Activated B cell treated with CpG ODN at 0.5 μM for 24 hours (primary cell): ENCODE measurements at regions not wholly inside any gene's neighbourhood (a gene's known extent, or its start where the extent isn't known, plus 50 kb on each side); places are given as distances from the start of the nearest gene placed in this dataset.
"Not testable (repeated sequence)": the region's sequence is repeated elsewhere in the genome, so short reads cannot be mapped to it uniquely, and the experiment has no call there.

Experiments
- ATAC-seq: fragments of 200-7000 bp; cut with Tn5 transposase; one replicate; pipeline ENCODE4 v1.10.0; 2021; ENCODE audit warnings: low read depth, mild to moderate bottlenecking, moderate library complexity
- CTCF ChIA-PET: fragments of 350-600 bp; sonication (Branson Sonifier 250); formaldehyde crosslinking; loops from one replicate; lab custom pipeline; 2021; ENCODE audit warnings: antibody characterized with exemption; lab: Charles Lee
- POLR2A ChIA-PET: fragments of 350-600 bp; sonication (Branson Sonifier 250); formaldehyde crosslinking; loops from one replicate; lab custom pipeline; 2021; ENCODE audit warnings: antibody characterized with exemption; lab: Charles Lee
- DNase-seq: peaks from one replicate; pipeline ENCODE4 v3.0.0; 2022
- H3K27ac Mint-ChIP-seq: one replicate; pipeline ENCODE4 v1.8.0; 2020; ENCODE audit warnings: mixed read lengths
- H3K27me3 Mint-ChIP-seq: one replicate; pipeline ENCODE4 v1.8.0; 2021; ENCODE audit warnings: mixed read lengths
- H3K36me3 Mint-ChIP-seq: one replicate; pipeline ENCODE4 v1.8.0; 2021; ENCODE audit warnings: low read depth, mixed read lengths
- H3K4me1 Mint-ChIP-seq: one replicate; pipeline ENCODE4 v1.8.0; 2021; ENCODE audit warnings: mixed read lengths
- H3K4me3 Mint-ChIP-seq: one replicate; pipeline ENCODE4 v1.8.0; 2020; ENCODE audit warnings: mild to moderate bottlenecking, mixed read lengths
- H3K9me3 Mint-ChIP-seq: one replicate; pipeline ENCODE4 v1.8.0; 2020; ENCODE audit warnings: mixed read lengths
- CTCF ChIP-seq: fragments of 200-600 bp; IDR thresholded peaks from one replicate; pipeline ENCODE4 v1.8.0; 2022; ENCODE audit warnings: antibody characterized with exemption, mild to moderate bottlenecking
- intact Hi-C: fragments of 100-400 bp; cut with micrococcal nuclease; formaldehyde crosslinking; loops from one replicate; pipeline ENCODE4 v1.15.1; 2024

DNA sequence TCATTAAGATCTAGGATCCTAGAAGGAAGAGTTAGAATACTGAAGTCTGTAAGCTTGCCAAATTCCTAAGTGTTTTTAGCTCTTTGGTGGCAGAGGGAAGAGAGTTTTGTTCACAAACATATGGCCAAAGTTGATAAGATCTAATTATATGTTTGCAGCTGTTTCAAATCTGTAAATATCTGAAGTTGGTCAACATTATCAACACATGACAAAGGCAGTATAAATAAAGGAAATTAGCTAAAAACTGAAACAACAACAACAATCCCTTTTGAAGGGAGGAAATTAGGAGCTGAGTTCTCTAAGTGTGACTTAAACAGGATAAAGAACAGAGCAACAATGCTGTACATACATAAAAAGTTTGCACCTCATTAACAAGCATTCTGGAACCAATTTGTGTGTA lies 208.7 kb downstream of the KCNJ2 start:
- ATAC-seq: no peak

GRCh38 chr17:70379945-70380344 lies 210.6 kb downstream of the KCNJ2 start:
- ChIA-PET POLR2A (no interaction called here), CTCF (no interaction called here)
- no peaks in the 10 kb centered on the region for H3K4me1 Mint-ChIP-seq
- no peaks in the 10 kb centered on the region for H3K9me3 Mint-ChIP-seq
- H3K27me3 Mint-ChIP-seq: no peaks in the 10 kb centered on the region
- intact Hi-C loops: no loop called here
- no peak overlapping the region for H3K4me3 Mint-ChIP-seq
- no peak overlapping the region for H3K27ac Mint-ChIP-seq
- ATAC-seq: no peak
- no peaks in the 10 kb centered on the region for H3K36me3 Mint-ChIP-seq
- DNase-seq: no peak
- TF ChIP-seq CTCF: no peak

More for the DNA sequence above, 208.7 kb downstream of the KCNJ2 start:
- intact Hi-C loops: no loop called here
- ChIA-PET POLR2A (no interaction called here), CTCF (no interaction called here)
- H3K4me3 Mint-ChIP-seq: no peak overlapping the region
- H3K36me3 Mint-ChIP-seq: no peaks in the 10 kb centered on the region
- peaks cover 2% of the 10 kb centered on the region for H3K9me3 Mint-ChIP-seq
- no peak for DNase-seq
- no peak for TF ChIP-seq CTCF
- H3K27me3 Mint-ChIP-seq: no peaks in the 10 kb centered on the region
- no peak overlapping the region for H3K27ac Mint-ChIP-seq
- H3K4me1 Mint-ChIP-seq: no peaks in the 10 kb centered on the region

GRCh38 chr17:70381916-70382315 lies 212.6 kb downstream of the KCNJ2 start:
- DNase-seq, intact Hi-C loops, H3K27ac Mint-ChIP-seq, H3K36me3 Mint-ChIP-seq, ATAC-seq, H3K9me3 Mint-ChIP-seq, POLR2A ChIA-PET, H3K27me3 Mint-ChIP-seq, H3K4me1 Mint-ChIP-seq, H3K4me3 Mint-ChIP-seq, CTCF ChIA-PET: not testable (repeated sequence)

GRCh38 chr17:70388326-70388725 lies 219.0 kb downstream of the KCNJ2 start:
- Mint-ChIP-seq H3K27ac (no peak overlapping the region), H3K4me3 (no peak overlapping the region), H3K9me3 (no peaks in the 10 kb centered on the region), H3K36me3 (no peaks in the 10 kb centered on the region), H3K27me3 (no peaks in the 10 kb centered on the region), H3K4me1 (no peaks in the 10 kb centered on the region)
- TF ChIP-seq CTCF: no peak
- CTCF ChIA-PET: no interaction called here
- POLR2A ChIA-PET: no interaction called here
- no peak for DNase-seq
- intact Hi-C loops: no loop called here
- ATAC-seq: no peak

GRCh38 chr17:70389232-70389757 lies 220.0 kb downstream of the KCNJ2 start:
- H3K36me3 Mint-ChIP-seq, H3K27me3 Mint-ChIP-seq, CTCF ChIA-PET, H3K4me3 Mint-ChIP-seq, H3K9me3 Mint-ChIP-seq, DNase-seq, POLR2A ChIA-PET, ATAC-seq, H3K4me1 Mint-ChIP-seq, H3K27ac Mint-ChIP-seq, intact Hi-C loops: not testable (repeated sequence)

DNA sequence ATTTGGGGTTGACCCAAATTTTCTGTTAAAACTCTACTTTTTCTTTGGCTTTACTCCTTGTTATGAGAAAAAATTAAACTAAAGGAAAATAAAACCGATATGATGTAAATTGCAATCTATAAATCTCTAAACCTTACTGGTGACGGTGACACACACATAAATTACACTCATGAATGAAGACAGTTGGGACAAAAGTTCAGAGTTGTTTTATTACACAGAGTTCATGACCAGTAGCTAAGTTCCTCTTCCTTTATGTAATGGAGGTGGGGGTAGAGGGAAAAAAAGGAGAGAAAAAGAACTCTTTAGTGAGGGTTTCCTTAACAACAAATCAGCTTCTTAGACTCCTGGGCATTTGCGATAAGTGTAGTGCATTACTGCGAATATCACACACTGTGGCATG lies 220.7 kb downstream of the KCNJ2 start:
- ChIA-PET POLR2A (no interaction called here), CTCF (no interaction called here)
- intact Hi-C loops: no loop called here
- no peaks in the 10 kb centered on the region for H3K27me3 Mint-ChIP-seq
- TF ChIP-seq CTCF: no peak
- H3K36me3 Mint-ChIP-seq: no peaks in the 10 kb centered on the region
- H3K4me3 Mint-ChIP-seq: no peak overlapping the region
- DNase-seq (no peak), ATAC-seq (no peak)
- H3K27ac Mint-ChIP-seq: no peak overlapping the region
- H3K9me3 Mint-ChIP-seq: no peaks in the 10 kb centered on the region
- no peaks in the 10 kb centered on the region for H3K4me1 Mint-ChIP-seq
